SIG-M5 treated with dmso at 0.1 percent for 504 hours (cell line): ENCODE measurements at regions not wholly inside any gene's neighbourhood (a gene's known extent, or its start where the extent isn't known, plus 50 kb on each side); places are given as distances from the start of the nearest gene placed in this dataset.

Experiments
- DNase-seq: peaks from one replicate; lab custom pipeline; 2025; ENCODE audit not compliant: unreplicated experiment; lab: John Stamatoyannopoulos, UW

GRCh38 chr10:111707076-111707475, 476.5 kb downstream of the GPAM start:
- DNase-seq, result no peak

- DNase-seq, result no peak
These were observed 474.0 kb downstream of the GPAM start for GRCh38 chr10:111709603-111710002.

- no peak for DNase-seq
These were observed 467.5 kb downstream of the GPAM start for GRCh38 chr10:111716032-111716431.

- no peak for DNase-seq
These were observed 459.4 kb downstream of the GPAM start for GRCh38 chr10:111724121-111724520.

- no peak for DNase-seq
These were observed 458.5 kb downstream of the GPAM start for GRCh38 chr10:111725050-111725449.

DNA sequence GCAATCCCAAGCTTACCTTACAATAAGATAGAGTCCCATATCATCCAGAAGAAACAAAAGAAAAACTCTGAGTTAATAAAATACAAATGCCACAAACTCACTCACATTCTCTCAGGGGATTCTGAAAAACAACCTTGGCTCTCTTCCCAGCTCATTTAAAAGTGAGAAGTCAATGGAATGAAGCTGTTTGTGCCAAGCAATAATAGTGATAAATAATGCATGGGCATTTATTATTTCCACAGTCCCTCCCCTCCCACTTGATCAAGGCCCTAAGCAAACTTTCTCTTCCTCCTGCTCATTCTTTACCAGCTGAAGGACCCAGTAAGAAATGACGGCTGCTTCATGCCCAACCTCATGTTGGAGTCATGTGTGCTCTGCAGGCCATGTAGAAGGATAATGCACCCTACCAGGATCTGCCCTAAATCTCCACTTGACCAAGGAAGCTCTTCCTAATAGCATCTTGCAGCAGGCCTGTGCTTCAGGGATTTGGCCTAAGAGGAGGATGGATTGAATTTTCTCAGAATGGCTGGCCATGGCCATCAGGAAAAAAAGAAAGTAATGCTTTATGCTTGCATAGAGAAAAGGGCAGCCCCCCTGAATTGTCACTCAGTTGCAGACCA, 451.3 kb downstream of the GPAM start:
- no peak for DNase-seq

DNA sequence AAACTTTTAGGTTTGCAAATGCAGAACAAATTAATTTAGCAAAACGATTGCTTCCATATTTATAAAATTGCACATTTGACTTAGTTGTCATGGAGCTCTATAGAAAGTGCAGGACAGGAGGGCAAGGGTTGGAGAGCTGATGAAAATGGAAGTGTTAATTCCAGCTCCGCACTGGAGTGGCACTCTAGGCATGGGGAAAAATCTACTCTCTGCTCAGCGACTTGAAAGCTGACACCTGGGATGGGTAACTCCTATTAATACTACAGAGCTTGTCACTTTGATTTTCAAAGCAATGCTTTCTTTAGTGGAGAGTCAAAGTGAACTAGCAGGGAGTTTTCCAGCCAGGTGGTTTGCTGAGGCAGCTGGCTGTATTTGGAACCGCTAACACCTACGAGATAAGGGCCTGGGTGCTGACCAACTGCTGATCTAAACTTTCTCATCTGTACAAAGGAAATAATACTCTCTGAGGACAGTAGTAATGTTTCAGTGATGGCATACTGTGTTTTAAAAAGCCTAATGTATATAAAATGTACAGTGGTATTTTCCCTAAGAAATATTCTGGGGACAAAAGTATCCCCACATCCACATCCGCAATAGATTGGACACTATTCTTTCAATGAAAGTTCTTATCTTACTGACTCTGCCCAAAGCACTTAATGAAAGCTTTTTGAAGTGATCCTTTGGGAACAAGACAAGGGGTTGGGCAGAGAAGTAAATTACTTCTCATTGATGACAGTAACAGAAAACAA, 444.3 kb downstream of the GPAM start:
- no peak for DNase-seq

DNA sequence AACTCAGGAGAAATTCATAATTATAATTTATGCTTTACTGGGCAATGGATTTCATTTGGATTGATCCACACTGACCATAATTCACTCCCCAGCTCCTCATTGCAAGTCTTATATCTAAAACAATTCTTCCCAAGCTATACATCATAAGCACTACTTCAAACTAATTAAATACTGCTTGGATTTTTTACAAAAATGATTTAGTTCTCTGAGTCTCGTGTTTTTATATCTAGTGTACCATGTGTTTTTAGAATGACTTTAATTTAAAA, 443.8 kb downstream of the GPAM start:
- no peak for DNase-seq

DNA sequence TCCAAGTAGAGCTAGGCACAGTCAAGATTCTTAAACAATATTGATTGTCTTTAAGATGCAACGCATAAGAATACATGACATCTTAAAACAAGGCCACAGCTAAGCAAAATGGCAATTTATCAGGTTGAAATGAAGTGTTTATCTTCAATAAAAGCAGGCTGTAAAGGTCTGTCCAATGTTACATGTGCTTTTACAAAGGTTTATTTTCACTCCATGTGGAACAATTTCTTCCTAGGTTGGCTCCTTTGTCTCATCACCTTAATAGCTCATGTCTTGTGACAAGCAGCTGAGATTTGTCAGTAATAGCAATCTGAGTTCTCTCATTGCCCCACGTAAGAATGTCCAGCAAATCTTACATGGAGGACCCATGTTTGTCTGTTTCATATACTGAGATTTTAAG, 437.6 kb downstream of the GPAM start:
- no peak for DNase-seq

DNA sequence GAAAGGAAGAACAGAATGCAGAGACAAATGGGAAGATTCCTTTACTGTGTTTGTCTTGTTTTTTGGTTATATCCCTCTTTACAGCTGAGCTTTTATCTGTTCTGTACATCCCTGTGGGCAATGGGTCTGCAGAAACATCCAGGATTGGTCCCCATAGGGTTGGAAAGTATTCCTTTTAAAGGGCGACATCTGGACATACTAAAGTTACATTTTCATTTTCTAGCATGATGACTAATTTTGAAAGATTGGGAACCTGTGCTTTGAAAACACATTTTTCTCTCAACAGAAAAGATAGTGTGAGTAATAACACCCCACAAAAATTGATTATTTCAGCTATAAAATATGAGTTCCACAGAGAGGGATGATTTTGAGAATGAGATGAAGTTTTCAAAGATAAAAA, 435.8 kb downstream of the GPAM start:
- no peak for DNase-seq

DNA sequence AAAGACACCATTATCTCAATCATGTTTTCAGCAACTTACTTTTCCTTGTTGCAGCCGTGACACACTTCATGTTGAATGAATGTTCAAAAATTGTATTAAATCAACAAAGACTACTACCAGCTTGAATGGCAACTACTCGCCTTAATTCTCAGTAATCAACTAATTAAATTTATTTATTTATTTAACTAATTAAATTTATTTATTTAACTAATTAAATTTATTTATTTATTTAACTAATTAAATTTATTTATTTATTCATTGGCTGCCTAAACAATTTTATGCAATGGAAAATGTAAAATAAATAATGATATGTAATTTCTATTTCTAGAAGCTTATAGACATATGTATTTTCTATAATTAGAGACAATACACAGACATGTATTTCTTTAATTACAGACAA, 435.4 kb downstream of the GPAM start:
- no peak for DNase-seq

DNA sequence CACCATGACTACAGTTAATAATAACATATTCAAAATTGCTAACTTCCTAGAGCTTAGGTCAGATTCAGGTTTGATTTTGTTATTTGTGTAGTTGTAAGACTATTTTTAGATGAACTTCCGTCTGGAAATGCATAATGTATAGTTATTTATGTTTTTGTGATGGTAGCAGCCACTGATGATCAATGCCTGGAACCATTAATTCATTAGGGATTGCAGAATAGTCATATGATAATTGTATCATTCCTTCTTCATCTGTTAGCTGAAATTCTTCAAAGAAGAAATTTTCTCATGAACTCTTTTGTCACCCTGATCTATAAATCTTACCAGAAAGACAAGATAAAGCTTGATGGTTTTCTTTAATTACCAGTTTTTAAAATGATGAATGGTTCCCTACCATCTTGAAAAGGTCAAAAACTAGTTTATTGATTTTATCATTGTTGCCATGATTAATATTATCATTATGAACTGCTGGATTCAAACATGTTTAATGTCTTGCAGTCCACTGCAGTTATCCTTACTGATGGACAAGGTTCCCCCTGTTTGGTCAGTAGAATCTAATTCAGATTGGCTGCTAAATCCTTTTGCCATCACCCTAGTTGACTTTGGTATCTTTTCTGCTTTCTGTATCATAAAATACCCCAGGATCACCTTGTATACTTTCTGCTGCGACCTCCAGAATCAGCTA, 433.3 kb downstream of the GPAM start:
- DNase-seq, result no peak

DNA sequence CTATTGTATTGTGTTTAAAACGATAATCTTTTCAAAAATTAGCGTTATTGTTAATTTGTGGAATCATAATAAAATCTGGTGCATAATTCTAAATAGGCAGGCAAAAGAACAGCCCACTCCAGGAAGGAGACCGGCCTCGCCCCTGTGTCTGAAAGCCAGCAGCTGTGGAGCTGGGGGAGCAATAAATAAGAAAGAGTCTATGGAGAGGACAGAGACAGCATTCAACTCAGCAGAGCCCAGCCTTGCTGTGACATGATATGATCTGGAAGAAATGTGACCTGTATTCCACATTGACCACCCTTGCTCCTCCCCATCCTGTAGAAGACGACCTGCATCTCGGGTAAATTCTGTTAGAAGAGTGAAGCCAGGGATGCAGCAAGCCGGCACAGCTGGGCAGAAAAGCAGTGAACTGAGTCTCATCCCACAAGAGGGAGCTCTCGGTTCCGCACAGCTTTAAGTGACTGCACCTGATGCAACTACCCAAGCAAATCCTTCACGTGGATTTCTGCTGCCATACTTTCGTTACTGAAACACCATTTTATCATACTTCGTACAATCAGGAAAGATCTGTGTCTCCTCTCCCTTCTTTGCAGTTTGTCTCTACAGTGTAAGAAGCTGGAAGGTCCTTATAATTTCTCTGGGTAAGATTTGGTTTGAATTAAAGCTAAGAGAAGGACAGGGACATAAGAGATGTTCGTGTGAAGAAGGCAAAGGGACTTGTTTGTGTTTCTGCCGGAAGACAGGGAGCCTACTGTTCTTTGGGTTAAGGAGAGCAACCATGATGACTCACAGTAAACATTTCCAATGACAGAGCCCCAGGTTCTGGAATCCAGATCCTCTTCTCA, 427.1 kb downstream of the GPAM start:
- DNase-seq, result peak; percentile 20

- no peak for DNase-seq
These were observed 425.0 kb downstream of the GPAM start for GRCh38 chr10:111758593-111758992.

- DNase-seq, result no peak
These were observed 421.5 kb downstream of the GPAM start for GRCh38 chr10:111762114-111762513.

DNA sequence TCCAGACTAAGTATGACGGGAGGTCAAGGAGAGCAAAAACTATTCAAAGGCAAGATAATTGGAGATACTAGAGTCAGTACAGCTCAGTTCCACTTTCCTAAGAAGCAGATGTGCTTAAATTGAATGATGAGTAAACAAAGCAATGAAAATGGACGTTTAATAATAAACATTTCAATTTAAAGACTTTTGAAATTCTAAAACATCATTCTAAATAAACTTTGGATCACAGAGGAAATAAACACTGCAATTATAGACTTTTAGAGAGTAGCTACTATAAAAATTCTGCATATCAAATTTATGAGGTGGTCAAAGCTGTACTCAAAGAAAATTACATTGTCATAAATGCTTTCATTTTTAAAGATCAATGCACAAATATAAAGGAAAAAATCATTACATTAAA, 418.3 kb downstream of the GPAM start:
- DNase-seq, result no peak

- DNase-seq, result no peak
These were observed 417.1 kb downstream of the GPAM start for GRCh38 chr10:111766464-111766863.

- DNase-seq, result no peak
These were observed 415.9 kb downstream of the GPAM start for GRCh38 chr10:111767661-111768060.

DNA sequence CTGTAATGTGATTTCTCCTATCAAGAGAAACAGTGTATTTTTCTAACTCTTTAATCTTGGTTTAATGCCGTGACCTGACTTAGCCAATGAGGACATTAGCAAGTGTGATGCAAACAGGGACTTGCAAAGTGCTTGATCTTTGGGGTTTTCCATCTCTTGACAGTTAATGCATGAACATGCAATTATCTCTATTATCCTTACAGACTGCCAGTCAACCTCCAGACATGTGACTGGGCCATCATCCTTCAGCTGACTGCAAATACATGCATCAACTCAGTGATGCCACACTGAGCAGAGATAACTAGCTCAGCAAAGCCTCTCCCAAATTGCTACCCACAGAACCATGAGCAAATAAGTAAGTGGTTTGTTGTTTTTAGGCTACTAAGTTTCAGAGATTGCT, 409.6 kb downstream of the GPAM start:
- no peak for DNase-seq

DNA sequence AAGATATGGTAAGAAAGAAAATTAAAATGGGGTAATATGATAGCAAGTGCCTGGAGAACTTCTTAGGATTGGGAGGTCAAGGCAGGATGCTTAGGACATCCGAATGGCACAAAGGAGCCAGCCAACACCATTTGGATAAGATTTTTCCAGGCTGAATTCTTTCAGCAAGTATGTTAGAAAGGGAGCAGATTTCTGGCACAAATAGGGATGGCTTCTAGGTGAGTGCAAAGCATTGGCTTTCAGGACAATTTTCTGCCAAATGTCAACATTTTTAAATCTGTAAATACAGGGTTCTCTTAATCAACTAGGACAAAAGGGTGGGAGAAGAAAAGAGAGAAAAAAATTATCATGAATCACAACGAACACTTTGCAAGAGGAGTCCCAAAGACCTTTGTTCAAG, 409.1 kb downstream of the GPAM start:
- DNase-seq, result no peak

GRCh38 chr10:111784436-111784835, 399.1 kb downstream of the GPAM start:
- no peak for DNase-seq
